ENCODE measurements at regions not wholly inside any gene's neighbourhood (a gene's known extent, or its start where the extent isn't known, plus 50 kb on each side); places are given as distances from the start of the nearest gene placed in this dataset.
"Not testable (repeated sequence)": the region's sequence is repeated elsewhere in the genome, so short reads cannot be mapped to it uniquely, and the experiment has no call there.

DNA sequence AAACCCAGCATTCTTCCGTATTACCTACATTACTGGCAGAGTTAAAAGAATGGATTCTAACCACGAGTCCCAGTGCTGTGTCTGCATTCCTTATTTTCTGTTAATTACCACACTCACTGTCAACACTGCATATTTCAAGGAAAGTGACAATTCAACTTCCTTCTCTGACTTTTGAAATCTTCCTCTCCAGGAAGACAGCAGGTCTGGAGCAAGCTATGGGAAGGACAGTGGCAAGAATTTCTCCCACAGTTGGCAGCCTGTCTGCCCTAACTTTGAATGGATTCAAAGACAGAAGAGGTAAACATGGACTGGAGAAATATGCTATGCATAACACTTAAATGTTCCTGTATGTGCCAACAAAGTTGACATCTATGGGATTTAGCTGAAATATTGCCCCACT is 700.5 kb upstream of the CHAC2 start:
- no peaks in the 10 kb centered on the region for H3K4me1 Mint-ChIP-seq
- no peak for DNase-seq
- H3K27me3 Mint-ChIP-seq = no peaks in the 10 kb centered on the region
- H3K9me3 Mint-ChIP-seq (ENCODE audit: low read depth) = peaks cover 5% of the 10 kb centered on the region
- H3K36me3 Mint-ChIP-seq (ENCODE audit: low read depth) = no peaks in the 10 kb centered on the region
- ChIA-PET CTCF (interaction anchor here (0.6 kb wide), 1 partner anchor 164 kb away, joined by 3 read pairs; no protein-coding TSS in a partner anchor), POLR2A (no interaction called here)
- H3K4me3 Mint-ChIP-seq = no peak overlapping the region
- intact Hi-C loops (cut with DNase I, micrococcal nuclease) = no loop called here
- no peak for ATAC-seq
- H3K27ac Mint-ChIP-seq = no peak overlapping the region

DNA sequence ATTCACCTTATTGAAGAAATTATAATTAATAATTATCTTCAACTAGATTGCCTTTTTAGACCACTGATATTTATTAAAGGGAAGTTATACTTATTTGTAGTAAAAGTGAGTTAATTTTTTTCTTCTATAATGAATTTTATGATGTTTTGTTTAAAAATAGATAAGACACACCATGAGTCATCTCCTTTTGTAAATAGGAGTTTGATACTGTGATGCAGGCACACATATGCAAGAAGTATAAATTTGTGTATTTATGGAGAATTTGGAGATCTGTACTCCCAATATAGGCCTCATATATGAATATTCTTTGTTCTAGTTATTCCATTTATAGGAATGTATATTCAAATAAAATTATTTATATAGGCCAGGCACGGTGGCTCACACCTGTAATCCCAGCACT is 703.5 kb upstream of the CHAC2 start:
- no peaks in the 10 kb centered on the region for H3K36me3 Mint-ChIP-seq (ENCODE audit: low read depth)
- H3K4me1 Mint-ChIP-seq = no peaks in the 10 kb centered on the region
- ATAC-seq (no peak), DNase-seq (no peak)
- ChIA-PET POLR2A (no interaction called here), CTCF (no interaction called here)
- intact Hi-C loops (cut with DNase I, micrococcal nuclease) = no loop called here
- no peak overlapping the region for H3K27ac Mint-ChIP-seq
- no peak overlapping the region for H3K4me3 Mint-ChIP-seq
- H3K9me3 Mint-ChIP-seq (ENCODE audit: low read depth) = peaks cover 8% of the 10 kb centered on the region
- no peaks in the 10 kb centered on the region for H3K27me3 Mint-ChIP-seq

DNA sequence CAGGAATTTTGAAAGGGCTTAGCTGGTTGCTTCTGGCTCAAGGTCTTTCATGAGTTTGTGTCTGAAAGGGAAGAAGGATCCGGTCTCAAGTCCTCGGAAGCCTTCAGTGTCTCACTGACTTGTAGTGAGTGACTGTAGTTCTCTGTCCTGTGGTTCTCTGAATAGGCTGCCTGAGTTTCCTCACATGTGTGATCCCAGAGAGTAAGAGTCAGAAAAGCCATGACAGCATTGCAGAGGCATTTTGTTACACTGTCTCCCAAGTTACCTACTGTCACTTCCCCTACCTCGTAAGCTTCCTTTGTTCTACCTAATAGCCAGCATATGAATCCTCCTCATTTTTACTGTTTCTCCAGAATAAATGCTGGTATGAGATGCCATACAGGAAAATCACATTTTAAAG is 709.1 kb upstream of the CHAC2 start:
- H3K4me3 Mint-ChIP-seq = no peak overlapping the region
- intact Hi-C loops (cut with DNase I, micrococcal nuclease) = no loop called here
- POLR2A ChIA-PET = no interaction called here

DNA sequence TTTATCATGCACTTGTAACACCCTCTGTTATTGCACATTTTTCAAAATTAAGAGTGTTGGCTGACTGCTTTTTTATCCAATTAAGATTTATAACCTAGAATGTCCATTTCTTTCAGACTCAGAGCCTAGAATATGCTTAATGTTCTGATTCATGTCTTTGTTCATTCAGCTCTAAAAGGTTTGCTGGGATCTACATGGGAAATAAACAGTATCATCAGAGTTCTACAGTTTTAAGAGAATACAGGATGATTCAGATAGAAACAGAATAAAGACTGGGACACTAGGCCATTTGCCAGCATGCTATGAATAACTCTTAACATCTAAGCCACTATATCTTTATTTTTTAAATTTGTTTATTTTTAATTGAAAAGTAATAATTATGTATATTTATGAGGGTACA is 713.7 kb upstream of the CHAC2 start:
- intact Hi-C loops (cut with DNase I, micrococcal nuclease) = no loop called here
- ATAC-seq (no peak), DNase-seq (no peak)
- Mint-ChIP-seq H3K4me1 (no peaks in the 10 kb centered on the region), H3K9me3 (ENCODE audit: low read depth) (peaks cover 3% of the 10 kb centered on the region), H3K27ac (no peak overlapping the region), H3K36me3 (ENCODE audit: low read depth) (no peaks in the 10 kb centered on the region), H3K4me3 (no peak overlapping the region), H3K27me3 (no peaks in the 10 kb centered on the region)
- CTCF ChIA-PET = no interaction called here
- POLR2A ChIA-PET = no interaction called here

More for the DNA sequence above, 709.1 kb upstream of the CHAC2 start:
- Mint-ChIP-seq H3K27ac (no peak overlapping the region), H3K4me1 (no peaks in the 10 kb centered on the region), H3K27me3 (no peaks in the 10 kb centered on the region), H3K36me3 (ENCODE audit: low read depth) (no peaks in the 10 kb centered on the region), H3K9me3 (ENCODE audit: low read depth) (peaks cover 8% of the 10 kb centered on the region)
- ATAC-seq (no peak), DNase-seq (no peak)
- CTCF ChIA-PET = no interaction called here

DNA sequence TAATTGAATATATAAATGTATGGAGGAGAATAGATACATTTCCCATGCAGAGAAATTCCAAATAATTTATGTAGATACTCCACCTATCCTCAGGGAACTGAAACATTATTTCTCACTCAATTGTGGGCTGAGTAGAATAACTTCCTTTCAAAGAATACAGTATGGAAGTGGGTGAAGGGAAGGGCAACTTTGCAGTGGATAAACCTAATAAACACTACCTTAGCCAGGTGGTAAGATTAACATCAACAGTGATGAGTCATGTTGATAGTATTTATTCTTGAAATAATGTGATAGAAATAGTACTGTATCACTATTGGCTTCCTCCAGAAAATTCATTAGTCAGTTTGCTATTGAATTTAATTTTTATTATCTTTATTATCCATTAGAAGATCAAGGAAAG is 716.4 kb upstream of the CHAC2 start:
- H3K27me3 Mint-ChIP-seq = no peaks in the 10 kb centered on the region
- peaks cover 7% of the 10 kb centered on the region for H3K9me3 Mint-ChIP-seq (ENCODE audit: low read depth)
- POLR2A ChIA-PET = no interaction called here
- CTCF ChIA-PET = no interaction called here
- no peak overlapping the region for H3K4me3 Mint-ChIP-seq
- intact Hi-C loops (cut with DNase I, micrococcal nuclease) = no loop called here
- H3K27ac Mint-ChIP-seq = no peak overlapping the region
- no peak for DNase-seq
- no peaks in the 10 kb centered on the region for H3K4me1 Mint-ChIP-seq
- no peak for ATAC-seq
- no peaks in the 10 kb centered on the region for H3K36me3 Mint-ChIP-seq (ENCODE audit: low read depth)

DNA sequence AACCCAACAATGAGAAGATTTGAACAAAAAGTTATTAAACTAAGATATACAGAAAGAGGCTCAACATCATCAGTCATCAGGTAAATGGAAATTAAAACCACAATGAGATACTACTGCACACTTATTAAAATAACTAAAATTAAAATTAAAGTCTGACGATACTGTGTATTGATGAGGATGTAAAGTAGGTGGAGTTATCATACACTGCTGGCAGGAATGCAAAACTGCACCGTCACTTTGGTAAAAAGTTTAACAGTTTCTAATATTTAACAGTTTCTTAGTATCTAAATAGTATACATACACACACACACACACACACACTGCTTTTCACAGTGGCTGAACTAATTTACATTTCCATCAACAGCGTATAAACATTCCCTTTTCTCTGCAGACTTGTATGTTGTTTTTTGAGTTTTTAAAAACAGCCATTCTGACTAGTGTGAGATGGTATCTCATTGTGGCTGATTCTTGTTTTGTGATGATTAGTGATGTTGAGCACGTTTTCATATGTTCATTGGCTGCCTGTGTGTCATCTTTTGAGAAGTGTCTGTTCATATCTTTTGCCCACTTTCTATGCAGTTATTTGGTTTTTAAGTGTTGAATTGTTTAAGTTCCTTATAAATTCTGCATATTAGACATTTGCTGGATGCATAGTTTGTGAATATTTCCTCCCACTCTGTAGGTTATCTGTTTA is 726.9 kb upstream of the CHAC2 start:
- Mint-ChIP-seq H3K27ac (no peak overlapping the region), H3K36me3 (ENCODE audit: low read depth) (no peaks in the 10 kb centered on the region), H3K27me3 (no peaks in the 10 kb centered on the region), H3K4me1 (no peaks in the 10 kb centered on the region), H3K4me3 (no peak overlapping the region), H3K9me3 (ENCODE audit: low read depth) (peaks cover 5% of the 10 kb centered on the region)
- ChIA-PET POLR2A (no interaction called here), CTCF (no interaction called here)
- ATAC-seq (no peak), DNase-seq (no peak)
- intact Hi-C loops (cut with DNase I, micrococcal nuclease) = no loop called here

DNA sequence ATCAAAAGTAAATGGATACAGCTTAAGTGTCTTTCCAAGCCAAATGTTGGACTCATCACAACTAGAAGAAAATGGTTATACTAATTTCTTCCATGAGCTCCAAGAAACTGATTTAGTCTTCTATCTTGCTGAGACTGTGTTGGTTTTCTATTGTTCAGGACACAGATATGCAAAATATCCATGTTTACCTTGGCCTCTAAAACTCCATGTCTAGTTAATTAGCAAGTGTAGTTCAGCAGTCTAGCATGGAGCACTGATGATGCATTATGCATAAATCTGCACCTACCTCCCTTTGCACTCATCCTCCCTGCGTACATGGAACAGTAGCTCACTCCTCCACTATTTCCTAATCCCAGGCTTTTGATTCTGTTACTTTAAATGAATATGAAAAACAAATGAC is 731.4 kb upstream of the CHAC2 start:
- no peaks in the 10 kb centered on the region for H3K4me1 Mint-ChIP-seq
- DNase-seq = no peak
- POLR2A ChIA-PET = no interaction called here

DNA sequence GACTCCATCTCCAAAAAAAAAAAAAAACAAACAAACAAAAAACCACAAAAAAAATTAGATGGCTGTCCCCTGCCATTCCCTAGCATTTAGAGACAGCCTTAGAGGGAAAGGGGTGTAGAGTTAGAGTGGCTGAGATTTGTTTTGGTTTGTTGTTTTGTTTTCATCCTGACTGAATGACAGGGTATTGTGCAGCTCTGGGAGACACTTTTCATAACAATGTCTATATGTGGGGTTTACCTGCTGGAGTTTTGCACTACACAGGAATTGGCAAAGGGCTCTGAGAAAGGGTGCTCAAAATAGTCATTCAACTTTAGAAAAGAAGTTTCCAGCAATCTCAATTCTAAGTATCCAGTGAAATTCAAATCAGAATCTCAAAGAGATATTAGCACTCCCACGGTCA is 732.5 kb upstream of the CHAC2 start:
- POLR2A ChIA-PET = no interaction called here
- H3K27ac Mint-ChIP-seq = no peak overlapping the region

More for the DNA sequence above, 731.4 kb upstream of the CHAC2 start:
- no peak overlapping the region for H3K27ac Mint-ChIP-seq
- no peak overlapping the region for H3K4me3 Mint-ChIP-seq
- intact Hi-C loops (cut with DNase I, micrococcal nuclease) = no loop called here
- H3K9me3 Mint-ChIP-seq (ENCODE audit: low read depth) = no peaks in the 10 kb centered on the region
- no peak for ATAC-seq
- no peaks in the 10 kb centered on the region for H3K27me3 Mint-ChIP-seq
- no peaks in the 10 kb centered on the region for H3K36me3 Mint-ChIP-seq (ENCODE audit: low read depth)
- CTCF ChIA-PET = no interaction called here

DNA sequence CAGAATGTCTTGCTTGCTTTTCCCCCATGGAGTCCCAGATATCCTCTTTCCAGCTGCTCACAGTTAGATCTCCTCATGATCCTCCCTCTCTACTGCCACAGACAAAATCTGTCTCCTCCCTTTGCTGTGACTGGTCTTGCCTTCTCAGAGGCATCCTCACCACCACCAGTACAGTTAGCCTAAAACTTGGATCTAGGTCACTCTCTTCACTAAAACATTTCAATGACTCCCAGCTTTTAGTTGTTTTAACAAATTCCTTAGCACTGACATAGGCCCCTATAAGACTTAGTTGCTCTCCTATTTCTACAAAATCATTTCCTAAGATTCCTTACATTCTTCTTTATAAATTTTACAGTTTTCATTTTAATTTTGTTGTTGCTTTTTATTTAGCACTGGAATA is 734.2 kb upstream of the CHAC2 start:
- POLR2A ChIA-PET = no interaction called here
- no peak overlapping the region for H3K4me3 Mint-ChIP-seq
- H3K36me3 Mint-ChIP-seq (ENCODE audit: low read depth) = no peaks in the 10 kb centered on the region
- H3K4me1 Mint-ChIP-seq = no peaks in the 10 kb centered on the region
- H3K27me3 Mint-ChIP-seq = no peaks in the 10 kb centered on the region
- intact Hi-C loops (cut with DNase I, micrococcal nuclease) = no loop called here
- H3K9me3 Mint-ChIP-seq (ENCODE audit: low read depth) = no peaks in the 10 kb centered on the region
- ATAC-seq (no peak), DNase-seq (no peak)
- no peak overlapping the region for H3K27ac Mint-ChIP-seq
- CTCF ChIA-PET = no interaction called here

More for the DNA sequence above, 732.5 kb upstream of the CHAC2 start:
- Mint-ChIP-seq H3K27me3 (no peaks in the 10 kb centered on the region), H3K36me3 (ENCODE audit: low read depth) (no peaks in the 10 kb centered on the region), H3K4me1 (no peaks in the 10 kb centered on the region), H3K9me3 (ENCODE audit: low read depth) (no peaks in the 10 kb centered on the region), H3K4me3 (no peak overlapping the region)
- ATAC-seq (no peak), DNase-seq (no peak)
- CTCF ChIA-PET = no interaction called here
- intact Hi-C loops (cut with DNase I, micrococcal nuclease) = no loop called here

DNA sequence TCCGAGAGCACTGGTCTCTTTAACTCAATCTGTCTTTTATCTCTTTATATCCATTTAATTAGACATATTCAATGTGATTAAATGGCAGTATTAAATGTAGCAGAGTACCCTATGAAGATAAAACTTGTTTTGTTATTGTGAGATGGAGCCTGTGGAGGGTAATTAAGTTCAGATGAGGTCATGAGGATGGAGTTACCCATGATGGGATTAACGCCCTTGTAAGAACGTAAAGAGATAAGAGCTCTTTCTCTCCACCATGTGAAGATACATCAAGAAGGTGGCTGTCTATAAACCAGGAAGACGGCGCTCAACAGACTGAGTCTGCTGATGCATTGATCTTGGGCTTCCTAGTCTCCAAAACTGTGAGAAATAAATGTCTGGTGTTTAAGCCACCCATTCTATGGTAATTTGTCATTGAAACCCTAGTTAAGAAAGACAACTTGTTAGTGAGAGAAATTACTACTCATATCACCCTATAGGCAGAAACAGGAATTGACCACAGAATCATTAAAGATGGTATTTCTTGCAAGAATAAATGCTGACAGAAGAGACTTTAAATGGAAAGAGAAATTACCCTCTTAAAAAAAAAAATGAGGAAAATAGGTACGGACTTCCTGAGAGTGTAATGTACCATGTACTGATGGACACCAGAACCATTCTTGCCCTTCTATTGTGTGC is 738.7 kb upstream of the CHAC2 start:
- no peaks in the 10 kb centered on the region for H3K27me3 Mint-ChIP-seq
- intact Hi-C loops (cut with DNase I, micrococcal nuclease) = no loop called here

DNA sequence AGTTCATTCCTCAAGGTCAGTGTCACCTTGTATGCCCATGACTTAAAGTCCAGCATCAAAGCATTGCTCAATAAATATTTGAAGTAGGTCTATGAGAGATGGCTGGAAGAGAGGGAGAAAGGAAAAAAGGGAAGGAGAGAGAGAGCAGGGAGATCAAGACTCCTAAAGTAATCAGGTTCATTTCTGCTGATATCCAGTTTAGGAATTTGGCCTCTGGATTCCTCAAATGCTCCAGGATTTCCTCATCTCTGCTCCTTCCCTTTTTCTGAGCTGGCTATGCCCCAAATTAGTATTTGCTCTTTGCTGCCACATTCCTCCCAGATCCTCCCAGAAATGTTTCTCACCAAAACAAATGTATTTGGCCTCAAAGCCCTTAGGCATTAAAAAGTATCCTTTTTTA is 739.4 kb upstream of the CHAC2 start:
- Mint-ChIP-seq H3K4me1 (no peaks in the 10 kb centered on the region), H3K27ac (no peak overlapping the region), H3K9me3 (ENCODE audit: low read depth) (peaks cover 4% of the 10 kb centered on the region), H3K4me3 (no peak overlapping the region), H3K27me3 (peaks cover 2% of the 10 kb centered on the region), H3K36me3 (ENCODE audit: low read depth) (no peaks in the 10 kb centered on the region)
- DNase-seq = no peak
- intact Hi-C loops (cut with DNase I, micrococcal nuclease) = no loop called here
- ChIA-PET POLR2A (no interaction called here), CTCF (no interaction called here)
- no peak for ATAC-seq

More for the DNA sequence above, 738.7 kb upstream of the CHAC2 start:
- Mint-ChIP-seq H3K9me3 (ENCODE audit: low read depth) (no peaks in the 10 kb centered on the region), H3K27ac (no peak overlapping the region), H3K4me3 (no peak overlapping the region), H3K4me1 (no peaks in the 10 kb centered on the region), H3K36me3 (ENCODE audit: low read depth) (no peaks in the 10 kb centered on the region)
- ChIA-PET POLR2A (no interaction called here), CTCF (no interaction called here)
- no peak for ATAC-seq
- DNase-seq = no peak

DNA sequence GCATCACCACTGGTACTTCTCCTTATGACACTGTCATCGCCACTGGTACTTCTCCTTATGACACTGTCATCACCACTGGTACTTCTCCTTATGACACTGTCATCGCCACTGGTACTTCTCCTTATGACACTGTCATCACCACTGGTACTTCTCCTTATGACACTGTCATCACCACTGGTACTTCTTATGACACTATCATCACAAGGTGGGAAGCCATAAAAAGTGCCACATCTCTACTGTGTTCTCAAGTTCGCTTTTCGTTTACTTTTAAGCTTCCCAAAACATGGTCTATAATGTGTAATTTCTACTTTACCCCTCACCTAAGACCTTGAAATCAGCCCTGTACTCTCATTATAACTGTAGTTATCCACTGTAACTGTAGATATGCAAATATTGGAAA is 745.4 kb upstream of the CHAC2 start:
- H3K36me3 Mint-ChIP-seq (ENCODE audit: low read depth); intact Hi-C loops (cut with DNase I, micrococcal nuclease); CTCF ChIA-PET; H3K4me1 Mint-ChIP-seq; H3K4me3 Mint-ChIP-seq; DNase-seq; H3K9me3 Mint-ChIP-seq (ENCODE audit: low read depth); ATAC-seq; H3K27me3 Mint-ChIP-seq; H3K27ac Mint-ChIP-seq: not testable (repeated sequence)
- POLR2A ChIA-PET = interaction anchor here (0.6 kb wide), 1 partner anchor 178 kb away, joined by 3 read pairs; no protein-coding TSS in a partner anchor

Measured in activated CD4-positive, alpha-beta T cell treated with anti-CD3 and anti-CD28 coated beads for 36 hours (primary cell).